Body of pancreas (tissue), 4 donors: ENCODE measurements at regions not wholly inside any gene's neighbourhood (a gene's known extent, or its start where the extent isn't known, plus 50 kb on each side); places are given as distances from the start of the nearest gene placed in this dataset.

ENCODE experiments used
- ATAC-seq: fragments of 150-250 bp; one replicate; pipeline ENCODE4 v1.9.1; 2016
- DNase-seq, 4 donors: peaks; one replicate each; pipeline ENCODE4 v3.0.0-alpha.2; 2019
- H3K27ac ChIP-seq, 4 donors: fragments of 200-600 bp; sonication (generic); 1 replicate in 3 of 4; 2 replicates in 1 of 4; pipeline versions ENCODE4 v1.5.1 to v1.6.1; 2016 to 2019; ENCODE audit warnings: mild to moderate bottlenecking in 1 of 4, mixed read lengths in 1 of 4, moderate library complexity in 1 of 4
- H3K27me3 ChIP-seq, 2 donors: fragments of 200-600 bp; sonication (generic); one replicate each; pipeline ENCODE4 v1.6.0; 2016; ENCODE audit warnings: mild to moderate bottlenecking in 1 of 2
- H3K36me3 ChIP-seq, 2 donors: fragments of 200-600 bp; sonication (generic); replicated peaks in 1 of 2; 2 replicates each; pipeline ENCODE4 v1.5.1; 2016; ENCODE audit warnings: low read depth in 2 of 2; ENCODE audit not compliant: insufficient read depth in 1 of 2
- H3K4me1 ChIP-seq: fragments of 200-600 bp; sonication (generic); one replicate; pipeline ENCODE4 v1.6.0; 2016
- H3K4me3 ChIP-seq, 2 donors: fragments of 200-600 bp; sonication (generic); 1 replicate in 1 of 2; 2 replicates in 1 of 2; pipeline ENCODE4 v1.5.1; 2016 to 2019
- H3K9me3 ChIP-seq, 3 donors: fragments of 200-600 bp; sonication (generic); 1 replicate in 2 of 3; 2 replicates in 1 of 3; pipeline ENCODE4 v1.5.1; 2016
- POLR2A ChIP-seq, 3 donors: fragments of 450-650 bp; IDR thresholded peaks; one replicate each; pipeline ENCODE4 v1.6.1; 2016; ENCODE audit warnings: antibody characterized with exemption in 3 of 3, mild to moderate bottlenecking in 2 of 3
- WGBS, 2 donors: methylation state at CpG; one replicate each; pipeline ENCODE4 v1.1.5; 2017; 5-methylcytosine and 5-hydroxymethylcytosine counted together
- intact Hi-C: fragments of 100-400 bp; cut with DNase I; formaldehyde crosslinking; loops from one replicate; pipeline ENCODE4 v1.15.1; 2023
- TF ChIP-seq, protein P1 (sequence below), 7 experiments: fragments of 450-650 bp in 4 of 7; fragments of 200-600 bp in 3 of 7; sonication (generic) in 3 of 7; IDR thresholded peaks; one replicate each; pipeline ENCODE4 v1.5.1; 2016 to 2019; ENCODE audit warnings: antibody characterized with exemption in 7 of 7

DNA sequence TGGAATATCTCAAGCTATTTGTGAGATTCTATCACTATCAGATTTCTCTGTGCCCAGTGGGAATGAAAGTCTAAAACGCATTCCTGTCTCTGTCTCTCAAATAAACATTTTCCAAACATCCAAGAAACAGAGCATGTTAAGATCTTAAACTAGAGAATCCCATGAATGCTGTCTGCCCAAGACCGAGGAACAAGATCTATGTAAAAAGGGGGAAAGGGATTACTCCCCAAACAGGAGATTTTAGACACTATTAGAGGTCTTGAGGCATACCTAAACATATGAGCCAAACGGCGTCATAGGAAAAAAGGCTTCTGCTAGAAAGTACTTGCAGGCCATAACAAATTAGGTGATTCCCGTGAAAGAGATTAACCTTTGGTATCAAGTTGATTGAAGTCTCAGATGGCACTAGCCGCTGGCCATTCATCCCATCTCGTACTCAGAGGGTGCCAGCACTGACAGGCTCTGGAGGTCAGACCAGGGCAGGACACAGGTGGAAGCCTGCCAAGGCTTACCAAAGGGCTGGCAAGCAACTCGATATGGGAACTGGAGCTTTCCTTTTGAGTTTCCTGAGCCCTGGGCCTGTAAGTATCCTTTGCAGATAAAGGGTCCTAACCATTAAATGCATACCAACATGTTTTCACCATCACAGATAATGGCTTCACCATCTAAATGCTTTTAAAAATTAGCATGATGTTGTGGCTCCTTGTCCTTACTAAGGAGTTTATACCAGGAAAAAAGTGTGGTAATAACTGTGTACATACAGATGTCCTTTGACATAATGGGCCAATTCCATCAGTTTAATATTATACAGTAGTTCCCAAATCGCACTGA, 225.2 kb downstream of the FOXO1 start:
- Histone ChIP-seq H3K4me1 (peaks cover 74% of the 10 kb centered on the region), H3K27ac (peak overlapping the region in 3 of 4 donors; percentile 46 to 72 (median 67)), H3K9me3 (no peaks in the 10 kb centered on the region), H3K27me3 (no peaks in the 10 kb centered on the region), H3K4me3 (no peak overlapping the region), H3K36me3 (no peaks in the 10 kb centered on the region)
- 17 to 24% methylated on average over 9 of the region's 9 CpGs for WGBS, 2 donors
- DNase-seq (peak; percentile 90 to 93 (median 92)), ATAC-seq (peak; percentile 77)
- no peak for TF ChIP-seq POLR2A (IDR thresholded peaks at IDR 0.05)
- TF ChIP-seq, protein P1, sequence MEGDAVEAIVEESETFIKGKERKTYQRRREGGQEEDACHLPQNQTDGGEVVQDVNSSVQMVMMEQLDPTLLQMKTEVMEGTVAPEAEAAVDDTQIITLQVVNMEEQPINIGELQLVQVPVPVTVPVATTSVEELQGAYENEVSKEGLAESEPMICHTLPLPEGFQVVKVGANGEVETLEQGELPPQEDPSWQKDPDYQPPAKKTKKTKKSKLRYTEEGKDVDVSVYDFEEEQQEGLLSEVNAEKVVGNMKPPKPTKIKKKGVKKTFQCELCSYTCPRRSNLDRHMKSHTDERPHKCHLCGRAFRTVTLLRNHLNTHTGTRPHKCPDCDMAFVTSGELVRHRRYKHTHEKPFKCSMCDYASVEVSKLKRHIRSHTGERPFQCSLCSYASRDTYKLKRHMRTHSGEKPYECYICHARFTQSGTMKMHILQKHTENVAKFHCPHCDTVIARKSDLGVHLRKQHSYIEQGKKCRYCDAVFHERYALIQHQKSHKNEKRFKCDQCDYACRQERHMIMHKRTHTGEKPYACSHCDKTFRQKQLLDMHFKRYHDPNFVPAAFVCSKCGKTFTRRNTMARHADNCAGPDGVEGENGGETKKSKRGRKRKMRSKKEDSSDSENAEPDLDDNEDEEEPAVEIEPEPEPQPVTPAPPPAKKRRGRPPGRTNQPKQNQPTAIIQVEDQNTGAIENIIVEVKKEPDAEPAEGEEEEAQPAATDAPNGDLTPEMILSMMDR (IDR thresholded peaks at IDR 0.05): no peak
- intact Hi-C loops: no loop called here

DNA sequence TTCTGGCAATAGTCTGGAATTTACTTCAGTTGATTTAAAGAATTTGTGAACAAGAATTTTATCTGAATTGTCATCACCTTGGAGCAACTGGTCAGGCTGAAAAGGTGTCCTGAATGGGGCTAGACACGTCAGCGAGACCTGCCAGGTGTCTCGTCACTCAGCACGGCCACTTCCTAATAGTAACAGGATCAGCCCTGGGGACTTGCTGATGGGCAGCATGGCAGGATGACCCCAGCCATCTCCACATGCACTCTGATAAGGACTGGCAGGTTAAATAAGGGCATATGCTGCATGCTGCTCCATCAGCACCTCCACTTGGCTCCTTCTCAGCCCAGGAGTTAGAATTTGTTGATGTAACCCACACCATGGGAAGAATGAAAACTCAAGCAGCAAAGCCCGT, 224.2 kb downstream of the FOXO1 start:
- H3K27ac ChIP-seq: peak overlapping the region in 3 of 4 donors; percentile 46 to 72 (median 67)
- no peak for DNase-seq
- no peaks in the 10 kb centered on the region for H3K36me3 ChIP-seq
- H3K27me3 ChIP-seq: no peaks in the 10 kb centered on the region
- intact Hi-C loops: no loop called here
- TF ChIP-seq, protein P1 (IDR thresholded peaks at IDR 0.05): no peak
- H3K4me3 ChIP-seq: no peak overlapping the region
- H3K9me3 ChIP-seq: no peaks in the 10 kb centered on the region
- 80 to 94% methylated on average over 5 of the region's 5 CpGs for WGBS, 2 donors
- ATAC-seq: no peak
- H3K4me1 ChIP-seq: peaks cover 77% of the 10 kb centered on the region

DNA sequence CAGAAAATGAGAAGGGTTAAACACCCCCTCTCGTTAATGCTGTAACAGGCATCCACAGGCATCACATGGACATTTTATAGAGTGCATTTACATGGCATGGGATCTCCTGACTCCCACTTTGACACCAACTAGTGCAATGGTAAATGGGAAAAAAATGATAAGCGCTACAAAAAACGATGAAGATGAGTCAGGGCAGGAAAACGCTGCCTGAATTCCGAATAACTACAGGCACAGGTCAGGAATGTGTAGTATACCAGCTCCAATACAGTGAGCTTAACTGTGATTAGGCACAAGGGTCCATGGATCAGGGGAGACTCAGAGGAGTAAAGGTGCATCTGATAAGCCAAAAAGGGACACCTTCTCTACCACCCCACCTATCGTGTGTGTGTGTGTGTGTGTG, 223.6 kb downstream of the FOXO1 start:
- intact Hi-C loops: no loop called here
- no peaks in the 10 kb centered on the region for H3K36me3 ChIP-seq
- ATAC-seq (no peak), DNase-seq (no peak)
- H3K4me1 ChIP-seq: peaks cover 77% of the 10 kb centered on the region
- TF ChIP-seq, protein P1 (IDR thresholded peaks at IDR 0.05): no peak
- no peak for TF ChIP-seq POLR2A (IDR thresholded peaks at IDR 0.05)
- 68 to 72% methylated on average over 6 of the region's 6 CpGs for WGBS, 2 donors
- H3K9me3 ChIP-seq: no peaks in the 10 kb centered on the region
- H3K4me3 ChIP-seq: no peak overlapping the region
- H3K27me3 ChIP-seq: no peaks in the 10 kb centered on the region
- peak overlapping the region in 1 of 4 donors; percentile 72 for H3K27ac ChIP-seq

DNA sequence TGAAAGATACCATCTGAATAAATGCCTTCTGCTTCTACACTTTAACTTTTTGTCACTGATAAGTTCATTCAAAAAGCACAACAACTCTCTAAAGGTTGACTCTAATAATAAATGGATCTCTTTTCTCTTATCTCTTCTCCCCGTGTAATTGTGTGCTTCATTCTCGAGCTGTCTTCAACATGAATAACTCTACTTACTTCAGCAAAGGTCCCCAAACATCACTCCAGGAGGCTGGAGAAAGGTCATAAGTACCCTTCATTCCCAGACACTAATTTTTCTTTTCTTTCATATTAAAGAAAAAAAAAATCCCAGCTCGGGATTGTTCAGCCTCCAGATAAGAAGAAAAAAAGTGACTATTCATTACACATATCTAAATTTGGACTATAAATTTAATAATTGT, 222.2 kb downstream of the FOXO1 start:
- no peaks in the 10 kb centered on the region for H3K9me3 ChIP-seq
- H3K27ac ChIP-seq: peak overlapping the region in 2 of 4 donors; percentile 5 to 32
- H3K4me3 ChIP-seq: no peak overlapping the region
- no peak for DNase-seq
- H3K36me3 ChIP-seq: no peaks in the 10 kb centered on the region
- WGBS, 2 donors: 16 to 25% methylated on average over 3 of the region's 3 CpGs
- peaks cover 63% of the 10 kb centered on the region for H3K4me1 ChIP-seq
- intact Hi-C loops: no loop called here
- no peaks in the 10 kb centered on the region for H3K27me3 ChIP-seq
- no peak for ATAC-seq
- TF ChIP-seq POLR2A (IDR thresholded peaks at IDR 0.05): no peak
- TF ChIP-seq, protein P1 (IDR thresholded peaks at IDR 0.05): no peak

DNA sequence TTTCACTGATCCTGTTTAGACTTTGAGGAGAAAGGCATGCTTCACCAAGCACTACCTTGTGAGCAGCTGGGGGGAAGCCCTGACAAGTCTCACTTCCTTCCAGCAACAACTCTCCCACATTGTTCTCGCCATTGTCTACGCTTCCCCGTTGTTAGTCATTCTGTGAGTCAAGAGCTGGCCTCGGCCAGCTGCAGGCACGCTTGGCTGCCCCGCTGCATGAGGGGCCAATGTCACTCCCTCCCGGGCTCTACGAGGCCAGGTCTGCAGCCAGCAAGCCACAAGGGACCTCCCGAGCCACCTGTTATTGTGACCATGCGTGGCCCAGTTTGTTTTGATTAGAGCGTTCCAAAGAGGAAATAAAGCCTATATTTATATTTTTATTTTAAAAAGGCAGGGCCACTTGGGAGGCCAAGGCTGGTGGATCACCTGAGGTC, 220.9 kb downstream of the FOXO1 start:
- ATAC-seq: peak; percentile 73

More for the DNA sequence above, 220.9 kb downstream of the FOXO1 start:
- no peaks in the 10 kb centered on the region for H3K9me3 ChIP-seq
- WGBS, 2 donors: 35 to 36% methylated on average over 11 of the region's 11 CpGs
- H3K27me3 ChIP-seq: no peaks in the 10 kb centered on the region
- H3K4me3 ChIP-seq: no peak overlapping the region
- peak in 1 of 3 donors; percentile 25 for TF ChIP-seq POLR2A (IDR thresholded peaks at IDR 0.05)
- TF ChIP-seq, protein P1 (IDR thresholded peaks at IDR 0.05): no peak
- H3K36me3 ChIP-seq: no peaks in the 10 kb centered on the region
- peaks cover 49% of the 10 kb centered on the region for H3K4me1 ChIP-seq
- H3K27ac ChIP-seq: peak overlapping the region; percentile 50 to 61 (median 56)
- intact Hi-C loops: no loop called here
- peak; percentile 67 to 85 (median 76) for DNase-seq
